Neural progenitor cell (in vitro differentiated cells): ENCODE measurements at regions not wholly inside any gene's neighbourhood (a gene's known extent, or its start where the extent isn't known, plus 50 kb on each side); places are given as distances from the start of the nearest gene placed in this dataset.

ENCODE experiments used
- DNase-seq: peaks from one replicate; pipeline ENCODE4 v3.0.0-alpha.2; 2016; ENCODE audit warnings: low spot score
- H2AFZ ChIP-seq: fragments of 200-600 bp; sonication (generic); replicated peaks from 2 replicates; pipeline ENCODE4 v1.6.1; 2016; ENCODE audit warnings: antibody characterized with exemption
- H3F3A ChIP-seq: fragments of 200-600 bp; sonication (generic); 2 replicates; pipeline ENCODE4 v1.6.1; 2016; ENCODE audit warnings: antibody characterized with exemption, low read depth
- H3K27ac ChIP-seq: fragments of 200-600 bp; sonication (generic); 2 replicates; pipeline ENCODE4 v1.5.1; 2016; ENCODE audit warnings: mild to moderate bottlenecking
- H3K27me3 ChIP-seq: fragments of 200-600 bp; sonication (generic); 2 replicates; pipeline ENCODE4 v1.6.1; 2016; ENCODE audit warnings: mild to moderate bottlenecking, moderate library complexity
- H3K36me3 ChIP-seq: fragments of 200-600 bp; sonication (generic); 2 replicates; pipeline ENCODE4 v1.5.1; 2016
- H3K4me1 ChIP-seq: fragments of 200-600 bp; sonication (generic); 2 replicates; pipeline ENCODE4 v1.6.1; 2016; ENCODE audit warnings: mixed run types
- H3K4me2 ChIP-seq: fragments of 200-600 bp; sonication (generic); 2 replicates; pipeline ENCODE4 v1.6.1; 2016
- H3K4me3 ChIP-seq: fragments of 200-600 bp; sonication (generic); 2 replicates; pipeline ENCODE4 v1.5.1; 2016
- H3K79me2 ChIP-seq: fragments of 200-600 bp; sonication (generic); 2 replicates; pipeline ENCODE4 v1.6.1; 2016; ENCODE audit warnings: low read depth
- H3K9ac ChIP-seq: fragments of 200-600 bp; sonication (generic); 2 replicates; pipeline ENCODE4 v1.6.1; 2016
- H3K9me3 ChIP-seq: fragments of 200-600 bp; sonication (generic); 2 replicates; pipeline ENCODE4 v1.5.1; 2016; ENCODE audit warnings: low read depth
- H4K20me1 ChIP-seq: fragments of 200-600 bp; sonication (generic); 2 replicates; pipeline ENCODE4 v1.6.1; 2016; ENCODE audit warnings: low read depth
- H3K27ac Mint-ChIP-seq: 3 replicates; pipeline ENCODE4 v1.8.0; 2021; ENCODE audit warnings: mixed read lengths
- H3K27me3 Mint-ChIP-seq: 2 replicates; pipeline ENCODE4 v1.8.0; 2022; ENCODE audit warnings: low read depth, mild to moderate bottlenecking, inconsistent platforms, moderate library complexity, mixed read lengths; ENCODE audit not compliant: insufficient read depth
- H3K36me3 Mint-ChIP-seq: 3 replicates; pipeline ENCODE4 v1.8.0; 2021; ENCODE audit warnings: mixed read lengths
- H3K4me1 Mint-ChIP-seq: 3 replicates; pipeline ENCODE4 v1.8.0; 2021; ENCODE audit warnings: mixed read lengths
- H3K4me3 Mint-ChIP-seq: 3 replicates; pipeline ENCODE4 v1.8.0; 2021; ENCODE audit warnings: mild to moderate bottlenecking, moderate library complexity, mixed read lengths
- H3K9me3 Mint-ChIP-seq: 3 replicates; pipeline ENCODE4 v1.8.0; 2020; ENCODE audit warnings: mixed read lengths
- EZH2 ChIP-seq: fragments of 200-600 bp; sonication (generic); IDR thresholded peaks from 2 replicates; pipeline ENCODE4 v1.6.1; 2017; ENCODE audit warnings: antibody characterized with exemption, mild to moderate bottlenecking, moderate library complexity
- EZH2phosphoT487 ChIP-seq: fragments of 200-600 bp; sonication (generic); IDR thresholded peaks from 2 replicates; pipeline ENCODE4 v1.6.1; 2017; ENCODE audit warnings: antibody characterized with exemption
- TF ChIP-seq, protein P1 (sequence below): fragments of 200-600 bp; sonication (generic); IDR thresholded peaks from 2 replicates; pipeline ENCODE4 v1.5.1; 2017; ENCODE audit warnings: antibody characterized with exemption, mild to moderate bottlenecking

DNA sequence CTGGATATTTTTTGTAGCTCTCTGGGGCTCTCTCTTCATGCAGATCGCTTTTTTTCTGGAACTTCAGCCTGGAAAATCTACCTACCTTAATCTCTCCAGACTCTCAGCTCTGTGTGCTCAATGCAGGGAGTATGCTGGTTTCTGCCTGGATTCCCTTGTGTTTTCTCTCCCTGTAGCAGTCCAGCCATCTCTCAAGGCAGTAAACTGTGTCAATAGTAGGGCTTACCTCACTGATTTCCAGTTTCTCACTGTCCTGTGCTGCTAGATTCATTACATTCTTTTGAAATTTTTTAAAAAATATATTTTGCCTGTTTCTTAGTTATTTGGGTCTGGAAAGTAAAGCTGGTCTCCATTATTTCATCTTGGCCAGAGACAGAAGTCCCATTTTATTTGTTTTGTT, 951.4 kb downstream of the NR2F1-AS1 start:
- Histone ChIP-seq H3K9ac (no peak overlapping the region), H4K20me1 (no peaks in the 10 kb centered on the region), H3K4me3 (no peak overlapping the region), H3K27me3 (no peaks in the 10 kb centered on the region), H3K79me2 (no peaks in the 10 kb centered on the region), H3F3A (no peaks in the 10 kb centered on the region), H2AFZ (peak overlapping the region; percentile 52), H3K27ac (no peak overlapping the region), H3K9me3 (no peaks in the 10 kb centered on the region), H3K4me1 (peaks cover 7% of the 10 kb centered on the region), H3K4me2 (no peak overlapping the region), H3K36me3 (no peaks in the 10 kb centered on the region)
- no peaks in the 10 kb centered on the region for H3K4me1 Mint-ChIP-seq
- peaks cover 9% of the 10 kb centered on the region for H3K36me3 Mint-ChIP-seq
- no peak overlapping the region for H3K4me3 Mint-ChIP-seq
- H3K27ac Mint-ChIP-seq = no peak overlapping the region
- DNase-seq = peak; percentile 5
- TF ChIP-seq EZH2 (no peak), EZH2phosphoT487 (no peak)
- TF ChIP-seq, protein P1, sequence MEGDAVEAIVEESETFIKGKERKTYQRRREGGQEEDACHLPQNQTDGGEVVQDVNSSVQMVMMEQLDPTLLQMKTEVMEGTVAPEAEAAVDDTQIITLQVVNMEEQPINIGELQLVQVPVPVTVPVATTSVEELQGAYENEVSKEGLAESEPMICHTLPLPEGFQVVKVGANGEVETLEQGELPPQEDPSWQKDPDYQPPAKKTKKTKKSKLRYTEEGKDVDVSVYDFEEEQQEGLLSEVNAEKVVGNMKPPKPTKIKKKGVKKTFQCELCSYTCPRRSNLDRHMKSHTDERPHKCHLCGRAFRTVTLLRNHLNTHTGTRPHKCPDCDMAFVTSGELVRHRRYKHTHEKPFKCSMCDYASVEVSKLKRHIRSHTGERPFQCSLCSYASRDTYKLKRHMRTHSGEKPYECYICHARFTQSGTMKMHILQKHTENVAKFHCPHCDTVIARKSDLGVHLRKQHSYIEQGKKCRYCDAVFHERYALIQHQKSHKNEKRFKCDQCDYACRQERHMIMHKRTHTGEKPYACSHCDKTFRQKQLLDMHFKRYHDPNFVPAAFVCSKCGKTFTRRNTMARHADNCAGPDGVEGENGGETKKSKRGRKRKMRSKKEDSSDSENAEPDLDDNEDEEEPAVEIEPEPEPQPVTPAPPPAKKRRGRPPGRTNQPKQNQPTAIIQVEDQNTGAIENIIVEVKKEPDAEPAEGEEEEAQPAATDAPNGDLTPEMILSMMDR = no peak
- peaks cover 3% of the 10 kb centered on the region for H3K27me3 Mint-ChIP-seq
- H3K9me3 Mint-ChIP-seq = peaks cover 28% of the 10 kb centered on the region

DNA sequence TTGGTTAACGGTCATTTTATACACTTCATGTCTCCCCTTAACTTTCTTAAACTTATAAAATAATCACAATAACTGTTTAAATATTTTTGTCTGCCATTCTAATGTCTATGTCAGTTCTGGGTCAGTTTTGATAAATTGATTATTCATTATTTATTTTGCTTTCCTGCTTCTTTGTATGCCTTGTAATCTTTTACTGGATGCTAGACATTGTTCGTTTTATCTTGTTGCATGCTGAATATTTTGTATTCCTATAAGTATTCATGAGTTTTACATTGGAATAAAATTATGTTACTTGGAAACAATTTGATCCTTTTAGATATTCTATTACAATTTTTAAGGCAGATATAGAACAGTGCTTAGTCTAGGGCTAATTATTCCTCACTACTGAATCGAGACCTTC, 952.0 kb downstream of the NR2F1-AS1 start:
- no peak overlapping the region for H3K27ac ChIP-seq
- H3K27me3 Mint-ChIP-seq = peaks cover 3% of the 10 kb centered on the region
- no peaks in the 10 kb centered on the region for H3K4me1 Mint-ChIP-seq
- no peaks in the 10 kb centered on the region for H3K36me3 ChIP-seq
- no peaks in the 10 kb centered on the region for H3K79me2 ChIP-seq
- TF ChIP-seq EZH2 = no peak
- TF ChIP-seq, protein P1 = no peak
- no peak for TF ChIP-seq EZH2phosphoT487
- H3K4me3 Mint-ChIP-seq = no peak overlapping the region
- H3K4me2 ChIP-seq = no peak overlapping the region
- H4K20me1 ChIP-seq = no peaks in the 10 kb centered on the region
- H3K27me3 ChIP-seq = no peaks in the 10 kb centered on the region
- H3K4me1 ChIP-seq = peaks cover 7% of the 10 kb centered on the region
- H3K9me3 ChIP-seq = no peaks in the 10 kb centered on the region
- H3K4me3 ChIP-seq = no peak overlapping the region
- H3F3A ChIP-seq = no peaks in the 10 kb centered on the region
- no peak for DNase-seq
- peak overlapping the region; percentile 52 for H2AFZ ChIP-seq
- peaks cover 28% of the 10 kb centered on the region for H3K9me3 Mint-ChIP-seq
- H3K9ac ChIP-seq = no peak overlapping the region
- no peak overlapping the region for H3K27ac Mint-ChIP-seq
- H3K36me3 Mint-ChIP-seq = peaks cover 9% of the 10 kb centered on the region

DNA sequence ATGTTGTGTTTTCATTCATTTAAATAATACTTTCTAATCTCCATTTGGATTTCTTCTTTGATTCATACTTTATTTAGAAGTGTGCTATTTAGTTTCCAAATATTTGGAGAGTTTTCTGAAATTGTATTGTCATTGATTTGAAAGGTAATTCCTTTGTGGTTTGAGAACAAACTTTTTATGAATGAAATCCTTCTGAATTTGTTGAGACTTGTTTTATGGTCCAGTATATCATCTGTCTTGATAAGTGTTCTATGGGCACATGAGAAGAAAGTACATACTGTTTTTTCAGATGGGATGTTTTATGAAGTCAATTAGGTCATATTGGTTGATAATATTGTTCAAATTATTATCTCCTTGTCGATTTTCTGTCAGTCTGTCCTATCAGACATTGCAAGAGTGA, 953.8 kb downstream of the NR2F1-AS1 start:
- Histone ChIP-seq H3F3A (no peaks in the 10 kb centered on the region), H3K4me1 (peaks cover 7% of the 10 kb centered on the region), H2AFZ (peak overlapping the region; percentile 11), H3K36me3 (no peaks in the 10 kb centered on the region), H3K9me3 (no peaks in the 10 kb centered on the region), H3K4me2 (no peak overlapping the region), H3K79me2 (no peaks in the 10 kb centered on the region), H4K20me1 (no peaks in the 10 kb centered on the region), H3K27ac (no peak overlapping the region), H3K27me3 (no peaks in the 10 kb centered on the region), H3K9ac (no peak overlapping the region), H3K4me3 (no peak overlapping the region)
- H3K4me3 Mint-ChIP-seq = no peak overlapping the region
- no peak overlapping the region for H3K27ac Mint-ChIP-seq
- H3K36me3 Mint-ChIP-seq = peaks cover 6% of the 10 kb centered on the region
- TF ChIP-seq EZH2 = no peak
- TF ChIP-seq EZH2phosphoT487 = no peak
- TF ChIP-seq, protein P1 = no peak
- H3K27me3 Mint-ChIP-seq = peaks cover 2% of the 10 kb centered on the region
- peaks cover 20% of the 10 kb centered on the region for H3K9me3 Mint-ChIP-seq
- H3K4me1 Mint-ChIP-seq = no peaks in the 10 kb centered on the region
- DNase-seq = no peak
